GM21360 (cell line): ENCODE measurements at regions not wholly inside any gene's neighbourhood (a gene's known extent, or its start where the extent isn't known, plus 50 kb on each side); places are given as distances from the start of the nearest gene placed in this dataset.

Experiments
- ATAC-seq: cut with Tn5 transposase; IDR thresholded peaks from one replicate; pipeline ENCODE4 v1.9.1; 2021; ENCODE audit warnings: mild to moderate bottlenecking, moderate library complexity; ENCODE audit not compliant: unreplicated experiment

GRCh38 chr13:111039735-111040134 lies 75.4 kb upstream of the ARHGEF7 start:
- ATAC-seq, result no peak

GRCh38 chr13:111038887-111039286 lies 76.2 kb upstream of the ARHGEF7 start:
- ATAC-seq, result no peak

GRCh38 chr13:111037927-111038326 lies 77.2 kb upstream of the ARHGEF7 start:
- no peak for ATAC-seq

GRCh38 chr13:111036665-111037064 lies 78.4 kb upstream of the ARHGEF7 start:
- no peak for ATAC-seq

GRCh38 chr13:111035861-111036260 lies 79.2 kb upstream of the ARHGEF7 start:
- ATAC-seq, result no peak

- no peak for ATAC-seq
Observed at GRCh38 chr13:111034811-111035210, 80.3 kb upstream of the ARHGEF7 start.

GRCh38 chr13:111033172-111034130 lies 81.7 kb upstream of the ARHGEF7 start:
- no peak for ATAC-seq

GRCh38 chr13:111031531-111031961 lies 83.6 kb upstream of the ARHGEF7 start:
- ATAC-seq, result no peak

GRCh38 chr13:111029957-111030609 lies 85.0 kb upstream of the ARHGEF7 start:
- no peak for ATAC-seq

- ATAC-seq, result no peak
Observed at GRCh38 chr13:111027458-111028439, 87.4 kb upstream of the ARHGEF7 start.

- no peak for ATAC-seq
Observed at GRCh38 chr13:111025310-111025709, 89.8 kb upstream of the ARHGEF7 start.

- ATAC-seq, result no peak
Observed at GRCh38 chr13:111022886-111023285, 92.2 kb upstream of the ARHGEF7 start.

- no peak for ATAC-seq
Observed at GRCh38 chr13:111022241-111022640, 92.9 kb upstream of the ARHGEF7 start.

GRCh38 chr13:111021270-111021669 lies 93.8 kb upstream of the ARHGEF7 start:
- ATAC-seq, result no peak

- ATAC-seq, result no peak
Observed at GRCh38 chr13:111020546-111020945, 94.6 kb upstream of the ARHGEF7 start.

- ATAC-seq, result no peak
Observed at GRCh38 chr13:111020021-111020420, 95.1 kb upstream of the ARHGEF7 start.

- no peak for ATAC-seq
Observed at GRCh38 chr13:111017755-111018459, 97.2 kb upstream of the ARHGEF7 start.

- no peak for ATAC-seq
Observed at GRCh38 chr13:111013196-111013595, 98.3 kb upstream of the ANKRD10 start.

GRCh38 chr13:111011899-111012298 lies 97.0 kb upstream of the ANKRD10 start:
- no peak for ATAC-seq

- no peak for ATAC-seq
Observed at GRCh38 chr13:111008351-111008750, 93.5 kb upstream of the ANKRD10 start.
